A549 (cell line): ENCODE measurements at regions not wholly inside any gene's neighbourhood (a gene's known extent, or its start where the extent isn't known, plus 50 kb on each side); places are given as distances from the start of the nearest gene placed in this dataset.
"Not testable (repeated sequence)": the region's sequence is repeated elsewhere in the genome, so short reads cannot be mapped to it uniquely, and the experiment has no call there.

Experiments used
- ATAC-seq, 2 experiments: fragments of 200-7000 bp in 1 of 2; fragments of >200 bp in 1 of 2; cut with Nextera tagmentation in 1 of 2; cut with Tn5 transposase in 1 of 2; 3 replicates each; pipeline versions ENCODE4 v1.8.0 to v1.9.1; 2018 to 2020; ENCODE audit warnings: mild to moderate bottlenecking in 1 of 2, moderate library complexity in 1 of 2
- CTCF ChIA-PET: fragments of 300-600 bp; sonication (Branson Sonifier 250); formaldehyde crosslinking; extraction: SDS; loops from one replicate; lab custom pipeline; 2021; ENCODE audit warnings: antibody characterized with exemption, inconsistent platforms; lab: Yijun Ruan, JAX
- POLR2A ChIA-PET: fragments of 350-600 bp; formaldehyde crosslinking; extraction: SDS; loops from one replicate; lab custom pipeline; 2021; ENCODE audit warnings: antibody characterized with exemption, inconsistent platforms; lab: Yijun Ruan, JAX
- DNase-seq, 2 experiments: peaks; one replicate each; pipeline versions ENCODE4 v3.0.0 to v3.0.0-alpha.2; 2011 to 2016; ENCODE audit warnings: low read depth in 1 of 2, low spot score in 1 of 2
- FAIRE-seq: peaks from 2 replicates; lab custom pipeline; 2011; peaks lifted over from hg19 to GRCh38; lab: Jason Lieb, UNC
- H3K27ac ChIP-seq, 2 experiments: fragments of >200 bp; sonication (Bioruptor Twin); formaldehyde crosslinking; 3 replicates each; pipeline ENCODE4 v1.5.1; 2016 to 2017
- H3K4me1 ChIP-seq: fragments of >200 bp; sonication (Bioruptor Twin); formaldehyde crosslinking; 3 replicates; pipeline ENCODE4 v1.6.1; 2016
- H3K4me2 ChIP-seq: fragments of >200 bp; sonication (Bioruptor Twin); formaldehyde crosslinking; 3 replicates; pipeline ENCODE4 v1.6.1; 2016
- H3K4me3 ChIP-seq: fragments of >200 bp; sonication (Bioruptor Twin); formaldehyde crosslinking; 3 replicates; pipeline ENCODE4 v1.5.1; 2016
- H3K9me3 ChIP-seq: fragments of >200 bp; sonication (Bioruptor Twin); formaldehyde crosslinking; 3 replicates; pipeline ENCODE4 v1.6.1; 2016
- BHLHE40 ChIP-seq: IDR thresholded peaks from 2 replicates; pipeline ENCODE4 v1.6.1; 2012; ENCODE audit warnings: low read depth, low read length, inconsistent platforms
- CBX2 ChIP-seq: fragments of 200-600 bp; sonication (generic); IDR thresholded peaks from 2 replicates; pipeline ENCODE4 v1.6.1; 2016; ENCODE audit warnings: low read depth, mild to moderate bottlenecking, borderline replicate concordance
- CBX8 ChIP-seq: fragments of 200-600 bp; sonication (generic); IDR thresholded peaks from 2 replicates; pipeline ENCODE4 v1.6.1; 2016
- CEBPB ChIP-seq, 2 experiments: fragments of >200 bp in 1 of 2; sonication (Bioruptor Twin) in 1 of 2; formaldehyde crosslinking in 1 of 2; IDR thresholded peaks; 2 replicates each; pipeline ENCODE4 v1.6.1; 2012 to 2016
- CHD2 ChIP-seq: fragments of 150-350 bp; IDR thresholded peaks from 2 replicates; pipeline ENCODE4 v1.6.1; 2014; ENCODE audit warnings: low read length; ENCODE audit not compliant: partially characterized antibody
- EHF ChIP-seq: fragments of 250-450 bp; sonication (Bioruptor Pico); IDR thresholded peaks from 2 replicates; pipeline ENCODE4 v1.5.0; 2020; ENCODE audit warnings: mild to moderate bottlenecking
- EP300 ChIP-seq, 2 experiments: fragments of >200 bp; sonication (Bioruptor Twin); formaldehyde crosslinking; IDR thresholded peaks; 2 replicates in 1 of 2; 3 replicates in 1 of 2; pipeline ENCODE4 v1.6.1; 2016 to 2017
- ESRRA ChIP-seq: fragments of 150-350 bp; IDR thresholded peaks from 2 replicates; pipeline ENCODE4 v1.6.1; 2014; ENCODE audit warnings: mild to moderate bottlenecking, low read length, borderline replicate concordance
- FOSB ChIP-seq: fragments of 250-450 bp; sonication (Bioruptor Pico); IDR thresholded peaks from 2 replicates; pipeline ENCODE4 v1.5.0; 2020; ENCODE audit warnings: mild to moderate bottlenecking, moderate library complexity
- FOSL2 ChIP-seq, 2 experiments: fragments of 450-650 bp in 1 of 2; fragments of >200 bp in 1 of 2; sonication (Bioruptor Twin) in 1 of 2; formaldehyde crosslinking; IDR thresholded peaks; 2 replicates each; pipeline versions ENCODE4 v1.5.0 to v1.6.1; 2016 to 2020; ENCODE audit warnings: mild to moderate bottlenecking in 1 of 2, moderate library complexity in 1 of 2
- GATA3 ChIP-seq: IDR thresholded peaks from 2 replicates; pipeline ENCODE4 v1.6.1; 2012; ENCODE audit warnings: borderline replicate concordance
- HDAC2 ChIP-seq: fragments of 200-600 bp; sonication (generic); IDR thresholded peaks from 2 replicates; pipeline ENCODE4 v1.6.1; 2016
- HEYL ChIP-seq: fragments of 250-450 bp; sonication (Bioruptor Pico); IDR thresholded peaks from 2 replicates; pipeline ENCODE4 v1.8.0; 2021; ENCODE audit warnings: mild to moderate bottlenecking, moderate library complexity
- HOXA7 ChIP-seq: fragments of 250-450 bp; sonication (Bioruptor Pico); IDR thresholded peaks from 2 replicates; pipeline ENCODE4 v1.5.0; 2020; ENCODE audit warnings: mild to moderate bottlenecking, moderate library complexity
- JUNB ChIP-seq: fragments of >200 bp; sonication (Bioruptor Twin); formaldehyde crosslinking; IDR thresholded peaks from 2 replicates; pipeline ENCODE4 v1.6.1; 2016
- KDM5A ChIP-seq: fragments of 200-600 bp; sonication (generic); IDR thresholded peaks from 2 replicates; pipeline ENCODE4 v1.6.1; 2016; ENCODE audit warnings: antibody characterized with exemption, mild to moderate bottlenecking
- MAFK ChIP-seq: fragments of 450-650 bp; IDR thresholded peaks from 2 replicates; pipeline ENCODE4 v1.6.1; 2014; ENCODE audit not compliant: partially characterized antibody
- MAZ ChIP-seq: fragments of 150-350 bp; IDR thresholded peaks from 2 replicates; pipeline ENCODE4 v1.6.1; 2014; ENCODE audit warnings: antibody characterized with exemption, low read depth, low read length, borderline replicate concordance
- NPAS2 ChIP-seq: fragments of 250-450 bp; sonication (Bioruptor Pico); IDR thresholded peaks from 2 replicates; pipeline ENCODE4 v1.8.0; 2022; ENCODE audit warnings: mild to moderate bottlenecking, moderate library complexity, borderline replicate concordance
- NR3C1 ChIP-seq: fragments of >200 bp; sonication (Bioruptor Twin); formaldehyde crosslinking; IDR thresholded peaks from 3 replicates; pipeline ENCODE4 v1.6.1; 2017
- PHF8 ChIP-seq: fragments of 200-600 bp; sonication (generic); IDR thresholded peaks from 2 replicates; pipeline ENCODE4 v1.6.1; 2016; ENCODE audit warnings: low read depth, mild to moderate bottlenecking, antibody characterized with exemption, moderate library complexity, borderline replicate concordance
- POLR2AphosphoS2 ChIP-seq: conservative IDR thresholded peaks from 2 replicates; pipeline ENCODE4 v1.6.1; 2012; ENCODE audit warnings: low read length, improper control_type of control experiment, inconsistent platforms
- RAD21 ChIP-seq, 2 experiments: fragments of >200 bp in 1 of 2; sonication (Bioruptor Twin) in 1 of 2; formaldehyde crosslinking in 1 of 2; IDR thresholded peaks in 1 of 2; conservative IDR thresholded peaks in 1 of 2; 2 replicates in 1 of 2; 3 replicates in 1 of 2; pipeline ENCODE4 v1.6.1; 2012 to 2018; ENCODE audit warnings: inconsistent platforms in 1 of 2
- RCOR1 ChIP-seq: fragments of 150-350 bp; IDR thresholded peaks from 2 replicates; pipeline ENCODE4 v1.6.1; 2014; ENCODE audit warnings: antibody characterized with exemption, low read length, low read depth
- RNF2 ChIP-seq: fragments of 200-600 bp; sonication (generic); IDR thresholded peaks from 2 replicates; pipeline ENCODE4 v1.6.1; 2016; ENCODE audit warnings: low read depth, mild to moderate bottlenecking, antibody characterized with exemption, moderate library complexity, borderline replicate concordance
- SMC3 ChIP-seq: fragments of >200 bp; sonication (Bioruptor Twin); formaldehyde crosslinking; IDR thresholded peaks from 3 replicates; pipeline ENCODE4 v1.6.1; 2018; ENCODE audit warnings: inconsistent platforms
- ZC3H11A ChIP-seq: fragments of 450-650 bp; IDR thresholded peaks from 2 replicates; pipeline ENCODE4 v1.6.1; 2014; ENCODE audit warnings: antibody characterized with exemption, mild to moderate bottlenecking
- WGBS: methylation state at CpG from one replicate; pipeline ENCODE4 v1.1.6; 2017; ENCODE audit errors: missing lambda C conversion rate; 5-methylcytosine and 5-hydroxymethylcytosine counted together
- TF ChIP-seq, protein P1 (sequence below): IDR thresholded peaks from 2 replicates; pipeline ENCODE4 v1.6.1; 2012; ENCODE audit warnings: low read depth, borderline replicate concordance
- TF ChIP-seq, protein P2 (sequence below): IDR thresholded peaks from 2 replicates; pipeline ENCODE4 v1.6.1; 2012
- TF ChIP-seq, protein P3 (sequence below): fragments of 250-450 bp; sonication (Bioruptor Pico); IDR thresholded peaks from 2 replicates; pipeline ENCODE4 v1.5.0; 2020; ENCODE audit warnings: low read depth, mild to moderate bottlenecking, moderate library complexity

DNA sequence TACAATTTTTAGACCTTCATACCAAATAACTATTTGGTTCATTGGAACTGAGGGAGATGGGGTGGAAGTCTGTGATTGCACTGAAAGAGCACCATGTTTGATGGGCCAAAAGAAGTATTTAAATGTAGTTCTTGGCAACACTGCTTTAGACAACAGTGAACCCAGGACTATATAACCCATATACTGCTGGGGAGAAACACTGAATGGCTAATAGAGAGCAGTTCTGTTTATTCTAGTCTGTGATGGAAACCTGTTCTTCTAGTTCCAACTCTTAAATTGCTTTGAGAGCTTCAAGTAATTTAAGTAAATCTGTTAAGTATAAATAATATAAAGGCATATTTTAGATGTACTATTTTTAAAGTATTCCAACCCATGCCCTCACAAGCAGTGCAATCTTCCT is 96.3 kb downstream of the NIBAN1 start:
- no peak overlapping the region for H3K27ac ChIP-seq
- ChIA-PET CTCF (no interaction called here), POLR2A (no interaction called here)
- H3K4me3 ChIP-seq = no peak overlapping the region
- no peak for FAIRE-seq
- no peak overlapping the region for H3K4me2 ChIP-seq
- TF ChIP-seq MAZ (no peak), CHD2 (no peak), EHF (no peak), NR3C1 (no peak), KDM5A (no peak), NPAS2 (no peak), SMC3 (no peak), GATA3 (no peak), EP300 (IDR thresholded peaks at IDR 0.05) (no peak), RAD21 (conservative IDR thresholded peaks at IDR 0.05 in 1 of 2, IDR thresholded peaks at IDR 0.05 in 1 of 2) (no peak), FOSB (CRISPR knock-in tag) (no peak), BHLHE40 (no peak), MAFK (no peak), FOSL2 (IDR thresholded peaks at IDR 0.05) (no peak), FOSL2 (CRISPR knock-in tag; IDR thresholded peaks at IDR 0.05) (no peak)
- TF ChIP-seq, protein P1, sequence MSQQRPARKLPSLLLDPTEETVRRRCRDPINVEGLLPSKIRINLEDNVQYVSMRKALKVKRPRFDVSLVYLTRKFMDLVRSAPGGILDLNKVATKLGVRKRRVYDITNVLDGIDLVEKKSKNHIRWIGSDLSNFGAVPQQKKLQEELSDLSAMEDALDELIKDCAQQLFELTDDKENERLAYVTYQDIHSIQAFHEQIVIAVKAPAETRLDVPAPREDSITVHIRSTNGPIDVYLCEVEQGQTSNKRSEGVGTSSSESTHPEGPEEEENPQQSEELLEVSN = no peak
- TF ChIP-seq, all 56 proteins: peak for 0
- no peaks in the 10 kb centered on the region for H3K9me3 ChIP-seq
- ATAC-seq (no peak), DNase-seq (no peak)
- no peaks in the 10 kb centered on the region for H3K4me1 ChIP-seq

DNA sequence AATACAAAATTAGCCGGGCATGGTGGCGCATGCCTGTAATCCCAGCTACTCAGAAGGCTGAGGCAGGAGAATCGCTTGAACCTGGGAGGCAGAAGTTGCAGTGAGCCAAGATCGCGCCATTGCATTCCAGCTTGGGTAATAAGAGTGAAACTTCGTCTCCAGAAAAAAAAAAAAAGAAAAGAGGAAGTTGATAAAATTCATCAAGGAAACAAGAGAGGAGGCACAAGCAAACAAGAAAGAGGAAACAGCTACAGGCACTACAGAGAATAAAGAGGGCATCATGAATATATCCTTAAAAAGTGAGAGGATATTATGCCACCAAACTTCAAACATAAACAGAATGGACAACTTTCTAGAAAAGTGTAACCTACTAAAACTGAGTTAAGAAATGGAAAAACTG is 98.3 kb downstream of the NIBAN1 start:
- POLR2A ChIA-PET, CTCF ChIA-PET, H3K4me3 ChIP-seq, H3K27ac ChIP-seq, DNase-seq, H3K9me3 ChIP-seq, FAIRE-seq, H3K4me1 ChIP-seq, ATAC-seq, H3K4me2 ChIP-seq: not testable (repeated sequence)
- WGBS = 76% methylated on average over 6 of the region's 6 CpGs

DNA sequence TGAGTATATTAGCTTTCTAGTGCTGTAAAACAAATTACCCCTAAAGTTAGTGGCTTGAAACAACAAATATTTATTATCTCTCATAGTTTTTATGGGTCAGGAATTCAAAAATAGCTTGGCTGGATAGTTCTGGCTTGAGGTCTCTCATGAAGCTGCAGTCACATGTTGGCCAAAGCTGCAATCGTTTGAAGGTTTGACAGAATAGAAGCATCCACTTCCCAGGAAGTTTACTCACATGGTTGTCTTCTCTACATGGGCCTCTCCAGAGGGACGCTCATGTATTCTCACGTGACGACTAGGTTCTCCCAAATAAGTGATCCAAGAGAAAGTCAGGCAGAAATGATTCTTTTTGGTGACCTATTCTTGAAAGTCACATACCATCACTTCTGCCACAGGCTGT is 99.1 kb downstream of the NIBAN1 start:
- no peak for ATAC-seq
- ChIA-PET CTCF (no interaction called here), POLR2A (no interaction called here)
- no peak for TF ChIP-seq POLR2AphosphoS2
- TF ChIP-seq GATA3 = no peak
- no peak for TF ChIP-seq RCOR1
- no peak for TF ChIP-seq RAD21 (conservative IDR thresholded peaks at IDR 0.05 in 1 of 2, IDR thresholded peaks at IDR 0.05 in 1 of 2)
- TF ChIP-seq ESRRA = no peak
- TF ChIP-seq CBX2 = no peak
- TF ChIP-seq CEBPB (IDR thresholded peaks at IDR 0.05) = no peak
- TF ChIP-seq ZC3H11A = no peak
- TF ChIP-seq MAFK = no peak
- no peak for TF ChIP-seq PHF8
- no peak for TF ChIP-seq JUNB
- TF ChIP-seq, protein P2, sequence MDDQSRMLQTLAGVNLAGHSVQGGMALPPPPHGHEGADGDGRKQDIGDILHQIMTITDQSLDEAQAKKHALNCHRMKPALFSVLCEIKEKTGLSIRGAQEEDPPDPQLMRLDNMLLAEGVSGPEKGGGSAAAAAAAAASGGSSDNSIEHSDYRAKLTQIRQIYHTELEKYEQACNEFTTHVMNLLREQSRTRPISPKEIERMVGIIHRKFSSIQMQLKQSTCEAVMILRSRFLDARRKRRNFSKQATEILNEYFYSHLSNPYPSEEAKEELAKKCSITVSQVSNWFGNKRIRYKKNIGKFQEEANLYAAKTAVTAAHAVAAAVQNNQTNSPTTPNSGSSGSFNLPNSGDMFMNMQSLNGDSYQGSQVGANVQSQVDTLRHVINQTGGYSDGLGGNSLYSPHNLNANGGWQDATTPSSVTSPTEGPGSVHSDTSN = no peak
- TF ChIP-seq EP300 (IDR thresholded peaks at IDR 0.05) = no peak
- TF ChIP-seq HEYL (CRISPR knock-in tag) = no peak
- TF ChIP-seq CBX8 = no peak
- no peak for TF ChIP-seq RNF2
- TF ChIP-seq HDAC2 = no peak
- TF ChIP-seq KDM5A = no peak
- TF ChIP-seq, protein P3, sequence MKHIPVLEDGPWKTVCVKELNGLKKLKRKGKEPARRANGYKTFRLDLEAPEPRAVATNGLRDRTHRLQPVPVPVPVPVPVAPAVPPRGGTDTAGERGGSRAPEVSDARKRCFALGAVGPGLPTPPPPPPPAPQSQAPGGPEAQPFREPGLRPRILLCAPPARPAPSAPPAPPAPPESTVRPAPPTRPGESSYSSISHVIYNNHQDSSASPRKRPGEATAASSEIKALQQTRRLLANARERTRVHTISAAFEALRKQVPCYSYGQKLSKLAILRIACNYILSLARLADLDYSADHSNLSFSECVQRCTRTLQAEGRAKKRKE (CRISPR knock-in tag) = no peak
- TF ChIP-seq HOXA7 (CRISPR knock-in tag) = no peak
- FAIRE-seq = no peak
- H3K4me2 ChIP-seq = no peak overlapping the region
- DNase-seq = no peak
- H3K27ac ChIP-seq = no peak overlapping the region
- 30% methylated on average over 4 of the region's 4 CpGs for WGBS
- H3K4me1 ChIP-seq = no peaks in the 10 kb centered on the region
- no peak overlapping the region for H3K4me3 ChIP-seq
- no peaks in the 10 kb centered on the region for H3K9me3 ChIP-seq
